ENCODE measurements at regions not wholly inside any gene's neighbourhood (a gene's known extent, or its start where the extent isn't known, plus 50 kb on each side); places are given as distances from the start of the nearest gene placed in this dataset.

DNA sequence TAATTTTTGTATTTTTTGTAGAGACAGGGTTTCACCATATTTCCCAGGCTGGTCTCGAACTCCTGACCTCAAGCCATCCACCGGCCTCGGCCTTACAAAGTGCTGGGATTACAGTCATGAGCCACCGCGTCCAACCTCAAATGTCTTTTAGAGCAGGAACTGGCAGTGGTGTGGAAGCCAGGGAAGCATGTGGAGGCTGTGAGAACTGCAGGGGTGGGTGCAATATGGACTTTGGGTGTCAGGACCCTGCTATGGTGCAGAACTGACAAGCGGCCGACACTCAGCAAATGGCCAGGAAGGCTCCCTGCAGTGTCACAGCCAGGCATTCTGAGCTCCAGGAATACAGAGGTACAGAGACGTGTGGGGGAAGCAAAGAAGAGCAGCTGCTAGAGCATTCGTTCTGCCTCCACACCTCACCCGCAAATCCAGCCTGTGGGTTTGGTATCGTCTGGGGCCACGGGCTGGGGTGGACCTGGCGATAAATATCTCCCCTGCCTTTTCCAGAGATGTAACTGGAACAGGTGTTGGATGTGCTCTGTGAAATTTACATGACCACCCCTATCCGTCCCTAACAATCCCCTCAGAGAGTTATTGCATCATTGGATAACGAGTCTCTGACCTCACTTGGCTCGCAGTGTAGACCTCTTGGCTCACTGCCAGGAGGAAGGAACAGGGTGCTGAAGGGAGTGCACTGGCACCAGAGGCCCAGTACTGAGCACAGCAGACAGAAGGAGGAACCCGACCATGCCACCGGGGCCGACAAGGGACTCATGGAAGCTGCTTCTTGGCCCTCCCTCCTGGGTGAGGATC, 624.7 kb upstream of the B3GAT1 start:
- no peaks in the 10 kb centered on the region for H4K20me1 ChIP-seq (ENCODE audit: insufficient read depth)
- TF ChIP-seq EZH2 (IDR thresholded peaks at IDR 0.05; ENCODE audit: low read depth) = no peak
- TF ChIP-seq, protein P1, sequence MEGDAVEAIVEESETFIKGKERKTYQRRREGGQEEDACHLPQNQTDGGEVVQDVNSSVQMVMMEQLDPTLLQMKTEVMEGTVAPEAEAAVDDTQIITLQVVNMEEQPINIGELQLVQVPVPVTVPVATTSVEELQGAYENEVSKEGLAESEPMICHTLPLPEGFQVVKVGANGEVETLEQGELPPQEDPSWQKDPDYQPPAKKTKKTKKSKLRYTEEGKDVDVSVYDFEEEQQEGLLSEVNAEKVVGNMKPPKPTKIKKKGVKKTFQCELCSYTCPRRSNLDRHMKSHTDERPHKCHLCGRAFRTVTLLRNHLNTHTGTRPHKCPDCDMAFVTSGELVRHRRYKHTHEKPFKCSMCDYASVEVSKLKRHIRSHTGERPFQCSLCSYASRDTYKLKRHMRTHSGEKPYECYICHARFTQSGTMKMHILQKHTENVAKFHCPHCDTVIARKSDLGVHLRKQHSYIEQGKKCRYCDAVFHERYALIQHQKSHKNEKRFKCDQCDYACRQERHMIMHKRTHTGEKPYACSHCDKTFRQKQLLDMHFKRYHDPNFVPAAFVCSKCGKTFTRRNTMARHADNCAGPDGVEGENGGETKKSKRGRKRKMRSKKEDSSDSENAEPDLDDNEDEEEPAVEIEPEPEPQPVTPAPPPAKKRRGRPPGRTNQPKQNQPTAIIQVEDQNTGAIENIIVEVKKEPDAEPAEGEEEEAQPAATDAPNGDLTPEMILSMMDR (conservative IDR thresholded peaks at IDR 0.05) = no peak
- no peaks in the 10 kb centered on the region for H3K9me3 ChIP-seq (ENCODE audit: insufficient read depth, low read depth)
- no peaks in the 10 kb centered on the region for H3K79me2 ChIP-seq (ENCODE audit: low read depth)
- no peaks in the 10 kb centered on the region for H3F3A ChIP-seq (ENCODE audit: insufficient read depth, low read depth)
- intact Hi-C loops (cut with micrococcal nuclease; ENCODE audit: unreplicated experiment) = no loop called here
- H3K4me1 ChIP-seq (replicated peaks; ENCODE audit: insufficient read depth) = no peaks in the 10 kb centered on the region
- peaks cover 55% of the 10 kb centered on the region for H3K27me3 ChIP-seq (ENCODE audit: insufficient read depth, low read depth)
- H2AFZ ChIP-seq = no peak overlapping the region
- no peak overlapping the region for H3K4me2 ChIP-seq
- no TSS peak for BruUV-seq (replicated peaks)
- no peak for DNase-seq
- no peaks in the 10 kb centered on the region for H3K36me3 ChIP-seq (ENCODE audit: low read depth)
- no peak overlapping the region for H3K4me3 ChIP-seq
- CTCF ChIA-PET = no interaction called here
- no peaks in the 10 kb centered on the region for H3K9me2 ChIP-seq (ENCODE audit: insufficient read depth)
- POLR2A ChIA-PET (ENCODE audit: unreplicated experiment) = no interaction called here
- no peak overlapping the region for H3K27ac ChIP-seq

DNA sequence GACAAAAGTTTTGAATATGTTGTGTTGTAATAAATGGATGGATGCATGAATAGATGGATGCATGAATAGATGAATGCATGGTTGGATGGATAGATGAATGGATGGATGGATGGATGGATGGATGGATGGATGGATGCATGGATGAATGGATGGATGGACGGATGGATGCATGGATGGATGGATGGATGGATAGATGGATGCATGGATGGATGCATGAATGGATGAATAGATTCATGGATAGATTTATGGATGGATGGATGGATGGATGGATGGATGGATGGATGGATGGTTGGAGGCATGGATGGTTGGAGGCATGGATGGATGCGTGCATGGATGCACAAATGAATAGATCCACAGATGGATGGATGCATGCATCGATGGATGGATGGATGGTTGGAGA, 623.2 kb upstream of the B3GAT1 start:
- Histone ChIP-seq H3K4me3 (no peak overlapping the region), H3K9me2 (ENCODE audit: insufficient read depth) (no peaks in the 10 kb centered on the region), H3F3A (ENCODE audit: insufficient read depth, low read depth) (no peaks in the 10 kb centered on the region), H3K36me3 (ENCODE audit: low read depth) (no peaks in the 10 kb centered on the region), H3K4me2 (no peak overlapping the region), H3K27ac (no peak overlapping the region), H3K4me1 (replicated peaks; ENCODE audit: insufficient read depth) (no peaks in the 10 kb centered on the region), H2AFZ (no peak overlapping the region), H3K79me2 (ENCODE audit: low read depth) (no peaks in the 10 kb centered on the region), H3K27me3 (ENCODE audit: insufficient read depth, low read depth) (peaks cover 68% of the 10 kb centered on the region), H3K9me3 (ENCODE audit: insufficient read depth, low read depth) (no peaks in the 10 kb centered on the region), H4K20me1 (ENCODE audit: insufficient read depth) (no peaks in the 10 kb centered on the region)
- BruUV-seq (replicated peaks) = no TSS peak
- TF ChIP-seq, protein P1 (conservative IDR thresholded peaks at IDR 0.05) = no peak
- TF ChIP-seq EZH2 (IDR thresholded peaks at IDR 0.05; ENCODE audit: low read depth) = no peak
- POLR2A ChIA-PET (ENCODE audit: unreplicated experiment) = no interaction called here
- DNase-seq = no peak
- intact Hi-C loops (cut with micrococcal nuclease; ENCODE audit: unreplicated experiment) = no loop called here
- CTCF ChIA-PET = no interaction called here

DNA sequence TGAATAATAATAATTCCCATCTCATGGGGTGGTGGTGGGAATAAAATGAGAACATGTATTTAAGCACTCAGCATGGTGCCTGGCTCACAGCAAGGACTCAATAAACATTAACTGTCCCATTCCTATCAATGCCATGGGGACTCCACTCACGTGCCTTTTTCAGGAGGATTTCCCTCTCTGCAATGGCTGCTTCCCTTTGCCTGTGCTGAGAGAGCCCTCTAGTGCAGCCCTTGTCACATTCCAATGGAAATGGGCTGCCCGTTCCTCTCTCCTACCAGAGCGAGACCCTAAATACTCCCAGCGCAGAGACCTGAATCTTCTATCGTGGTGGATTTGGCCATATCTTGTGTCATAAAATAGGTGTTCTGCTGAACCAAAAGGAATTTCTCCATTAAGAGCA, 621.5 kb upstream of the B3GAT1 start:
- no peak overlapping the region for H2AFZ ChIP-seq
- intact Hi-C loops (cut with micrococcal nuclease; ENCODE audit: unreplicated experiment) = no loop called here
- no peak overlapping the region for H3K4me2 ChIP-seq
- TF ChIP-seq EZH2 (IDR thresholded peaks at IDR 0.05; ENCODE audit: low read depth) = no peak
- TF ChIP-seq, protein P1 (conservative IDR thresholded peaks at IDR 0.05) = no peak
- no peaks in the 10 kb centered on the region for H3F3A ChIP-seq (ENCODE audit: insufficient read depth, low read depth)
- DNase-seq = no peak
- H3K27me3 ChIP-seq (ENCODE audit: insufficient read depth, low read depth) = peaks cover 64% of the 10 kb centered on the region
- H3K9me2 ChIP-seq (ENCODE audit: insufficient read depth) = no peaks in the 10 kb centered on the region
- H3K27ac ChIP-seq = no peak overlapping the region
- CTCF ChIA-PET = no interaction called here
- H3K9me3 ChIP-seq (ENCODE audit: insufficient read depth, low read depth) = no peaks in the 10 kb centered on the region
- H4K20me1 ChIP-seq (ENCODE audit: insufficient read depth) = no peaks in the 10 kb centered on the region
- H3K4me3 ChIP-seq = no peak overlapping the region
- no TSS peak for BruUV-seq (replicated peaks)
- H3K79me2 ChIP-seq (ENCODE audit: low read depth) = no peaks in the 10 kb centered on the region
- H3K36me3 ChIP-seq (ENCODE audit: low read depth) = no peaks in the 10 kb centered on the region
- H3K4me1 ChIP-seq (replicated peaks; ENCODE audit: insufficient read depth) = no peaks in the 10 kb centered on the region
- POLR2A ChIA-PET (ENCODE audit: unreplicated experiment) = no interaction called here
